ENCODE measurements at regions not wholly inside any gene's neighbourhood (a gene's known extent, or its start where the extent isn't known, plus 50 kb on each side); places are given as distances from the start of the nearest gene placed in this dataset.

- no peak for DNase-seq (ENCODE audit: low read depth in 2 of 2)
Measured at GRCh38 chr1:81165963-81166362, 634.8 kb upstream of the ADGRL2 start.

- no peak for DNase-seq (ENCODE audit: low read depth in 2 of 2)
Measured at GRCh38 chr1:81160696-81161095, 640.0 kb upstream of the ADGRL2 start.

GRCh38 chr1:81158592-81158991, 642.1 kb upstream of the ADGRL2 start:
- DNase-seq (ENCODE audit: low read depth in 2 of 2): no peak

GRCh38 chr1:81157686-81158085, 643.0 kb upstream of the ADGRL2 start:
- DNase-seq (ENCODE audit: low read depth in 2 of 2): no peak

- DNase-seq (ENCODE audit: low read depth in 2 of 2): no peak
Measured at GRCh38 chr1:81156887-81157286, 643.8 kb upstream of the ADGRL2 start.

GRCh38 chr1:81155131-81155530, 645.6 kb upstream of the ADGRL2 start:
- peak; percentile 62 to 65 for DNase-seq (ENCODE audit: low read depth in 2 of 2)

GRCh38 chr1:81151206-81151605, 649.5 kb upstream of the ADGRL2 start:
- DNase-seq (ENCODE audit: low read depth in 2 of 2): peak; percentile 57 to 68

GRCh38 chr1:81149649-81150325, 650.9 kb upstream of the ADGRL2 start:
- no peak for DNase-seq (ENCODE audit: low read depth in 2 of 2)

GRCh38 chr1:81144240-81144825, 656.4 kb upstream of the ADGRL2 start:
- DNase-seq (ENCODE audit: low read depth in 2 of 2): no peak

GRCh38 chr1:81142099-81142826, 658.5 kb upstream of the ADGRL2 start:
- peak in 1 of 2 experiments; percentile 47 for DNase-seq (ENCODE audit: low read depth in 2 of 2)

GRCh38 chr1:81135524-81135923, 665.2 kb upstream of the ADGRL2 start:
- no peak for DNase-seq (ENCODE audit: low read depth in 2 of 2)

- no peak for DNase-seq (ENCODE audit: low read depth in 2 of 2)
Measured at GRCh38 chr1:81129776-81130175, 671.0 kb upstream of the ADGRL2 start.

- DNase-seq (ENCODE audit: low read depth in 2 of 2): no peak
Measured at GRCh38 chr1:81129366-81129765, 671.4 kb upstream of the ADGRL2 start.

- no peak for DNase-seq (ENCODE audit: low read depth in 2 of 2)
Measured at GRCh38 chr1:81128079-81128478, 672.7 kb upstream of the ADGRL2 start.

- DNase-seq (ENCODE audit: low read depth in 2 of 2): no peak
Measured at GRCh38 chr1:81126989-81127581, 673.6 kb upstream of the ADGRL2 start.

- peak; percentile 70 to 76 for DNase-seq (ENCODE audit: low read depth in 2 of 2)
Measured at GRCh38 chr1:81125672-81126071, 675.1 kb upstream of the ADGRL2 start.

GRCh38 chr1:81121306-81121705, 679.4 kb upstream of the ADGRL2 start:
- no peak for DNase-seq (ENCODE audit: low read depth in 2 of 2)

GRCh38 chr1:81119319-81119718, 681.4 kb upstream of the ADGRL2 start:
- DNase-seq (ENCODE audit: low read depth in 2 of 2): no peak

- DNase-seq (ENCODE audit: low read depth in 2 of 2): no peak
Measured at GRCh38 chr1:81118550-81118949, 682.2 kb upstream of the ADGRL2 start.

GRCh38 chr1:81115422-81115821, 685.3 kb upstream of the ADGRL2 start:
- DNase-seq (ENCODE audit: low read depth in 2 of 2): no peak

GRCh38 chr1:81114191-81114590, 686.5 kb upstream of the ADGRL2 start:
- no peak for DNase-seq (ENCODE audit: low read depth in 2 of 2)

- peak; percentile 37 to 38 for DNase-seq (ENCODE audit: low read depth in 2 of 2)
Measured at GRCh38 chr1:81113688-81114087, 687.0 kb upstream of the ADGRL2 start.

GRCh38 chr1:81111818-81112217, 688.9 kb upstream of the ADGRL2 start:
- DNase-seq (ENCODE audit: low read depth in 2 of 2): no peak
